HepG2 (cell line): ENCODE measurements at regions not wholly inside any gene's neighbourhood (a gene's known extent, or its start where the extent isn't known, plus 50 kb on each side); places are given as distances from the start of the nearest gene placed in this dataset.

Experiments
- ATAC-seq: fragments of 200-7000 bp; cut with Tn5 transposase; 3 replicates; pipeline ENCODE4 v1.9.1; 2020; ENCODE audit warnings: mild to moderate bottlenecking, moderate library complexity
- BruUV-seq: library from RNA; stranded (reverse); fragments of 400-500 nt; replicated peaks from 2 replicates; lab custom pipeline; 2021; lab: Mats Ljungman, UMichigan
- CTCF ChIA-PET: fragments of 300-600 bp; formaldehyde crosslinking; extraction: SDS; loops from one replicate; lab custom pipeline; 2021; ENCODE audit warnings: low total read pairs, inconsistent platforms, low intra/inter-chr PET ratio; lab: Yijun Ruan, JAX
- POLR2A ChIA-PET: fragments of 350-600 bp; sonication (Branson Sonifier 250); formaldehyde crosslinking; loops from one replicate; lab custom pipeline; 2020; ENCODE audit warnings: antibody characterized with exemption, inconsistent platforms; lab: Yijun Ruan, JAX
- DNase-seq: peaks from one replicate; pipeline ENCODE4 v3.0.0-alpha.2; 2015; ENCODE audit warnings: low spot score
- FAIRE-seq: peaks from 3 replicates; lab custom pipeline; 2011; peaks lifted over from hg19 to GRCh38; lab: Jason Lieb, UNC
- H2AFZ ChIP-seq: one replicate; pipeline ENCODE4 v1.6.1; 2011; ENCODE audit warnings: low read length, inconsistent platforms
- H3K27ac ChIP-seq: fragments of 300-600 bp; 3 replicates; pipeline ENCODE4 v1.8.0; 2011; ENCODE audit warnings: mixed run types, mild to moderate bottlenecking, mixed read lengths, low read length, inconsistent platforms; ENCODE audit not compliant: insufficient read depth; ENCODE audit errors: extremely low read length
- H3K27me3 ChIP-seq, 2 experiments: fragments of 200-600 bp in 1 of 2; 2 replicates in 1 of 2; 3 replicates in 1 of 2; pipeline versions ENCODE4 v1.6.0 to v1.8.0; 2011; ENCODE audit warnings: low read length in 2 of 2, mild to moderate bottlenecking in 2 of 2, moderate library complexity in 2 of 2, inconsistent platforms in 1 of 2; ENCODE audit not compliant: insufficient read depth in 2 of 2, control insufficient read depth in 1 of 2
- H3K36me3 ChIP-seq, 2 experiments: fragments of 200-600 bp in 1 of 2; replicated peaks in 1 of 2; 2 replicates in 1 of 2; 3 replicates in 1 of 2; pipeline versions ENCODE4 v1.5.1 to v1.8.0; 2011; ENCODE audit warnings: low read length in 2 of 2, inconsistent platforms in 1 of 2; ENCODE audit not compliant: insufficient read depth in 2 of 2, control insufficient read depth in 1 of 2
- H3K4me1 ChIP-seq: 2 replicates; pipeline ENCODE4 v1.5.1; 2012; ENCODE audit warnings: low read length, inconsistent platforms; ENCODE audit not compliant: insufficient read depth
- H3K4me2 ChIP-seq: 2 replicates; pipeline ENCODE4 v1.6.0; 2011; ENCODE audit warnings: low read depth, low read length, inconsistent platforms
- H3K4me3 ChIP-seq, 3 experiments: fragments of 200-600 bp in 1 of 3; sonication (generic), shearing (Covaris generic) in 1 of 3; replicated peaks in 1 of 3; 2 replicates each; pipeline ENCODE4 v1.5.1; 2011 to 2016; ENCODE audit warnings: low read length in 3 of 3, inconsistent platforms in 2 of 3, low read depth in 2 of 3, mild to moderate bottlenecking in 2 of 3, control low read depth in 1 of 3, mixed read lengths in 1 of 3; ENCODE audit not compliant: insufficient read depth in 1 of 3
- H3K79me2 ChIP-seq: one replicate; pipeline ENCODE4 v1.6.1; 2011; ENCODE audit warnings: low read length, inconsistent platforms; ENCODE audit not compliant: insufficient read depth
- H3K9ac ChIP-seq: 2 replicates; pipeline ENCODE4 v1.6.0; 2011; ENCODE audit warnings: mild to moderate bottlenecking, low read depth, low read length, inconsistent platforms; ENCODE audit not compliant: insufficient read depth
- H3K9me3 ChIP-seq: 2 replicates; pipeline ENCODE4 v1.5.1; 2012; ENCODE audit warnings: mild to moderate bottlenecking, low read length
- H4K20me1 ChIP-seq: 2 replicates; pipeline ENCODE4 v1.6.0; 2011; ENCODE audit warnings: inconsistent platforms, mild to moderate bottlenecking, low read length, moderate library complexity; ENCODE audit not compliant: insufficient read depth
- BHLHE40 ChIP-seq: IDR thresholded peaks from 2 replicates; pipeline ENCODE4 v1.6.1; 2011; ENCODE audit warnings: low read length, improper control_type of control experiment
- HDAC1 ChIP-seq: sonication (generic); formaldehyde crosslinking; IDR thresholded peaks from 2 replicates; pipeline ENCODE4 v1.5.1; 2020; ENCODE audit warnings: mild to moderate bottlenecking, missing genetic modification reagents
- HNRNPUL1 ChIP-seq: fragments of 200-400 bp; formaldehyde crosslinking; IDR thresholded peaks from 2 replicates; pipeline ENCODE4 v1.6.1; 2017; ENCODE audit warnings: low read depth, mild to moderate bottlenecking, low read length, moderate library complexity
- HOXA9 ChIP-seq: sonication (generic); formaldehyde crosslinking; IDR thresholded peaks from 2 replicates; pipeline ENCODE4 v1.8.1; 2022; ENCODE audit warnings: missing genetic modification reagents, mild to moderate bottlenecking, moderate library complexity, borderline replicate concordance
- KDM5A ChIP-seq: fragments of 200-600 bp; sonication (generic); IDR thresholded peaks from 2 replicates; pipeline ENCODE4 v1.7.0; 2018; ENCODE audit warnings: antibody characterized with exemption, mild to moderate bottlenecking, low read length, borderline replicate concordance
- MIXL1 ChIP-seq: IDR thresholded peaks from 2 replicates; pipeline ENCODE4 v1.6.1; 2016
- PCBP1 ChIP-seq: fragments of 200-400 bp; formaldehyde crosslinking; IDR thresholded peaks from 2 replicates; pipeline ENCODE4 v1.6.1; 2017; ENCODE audit warnings: mild to moderate bottlenecking, low read depth, low read length, borderline replicate concordance
- PCBP2 ChIP-seq: fragments of 200-400 bp; formaldehyde crosslinking; optimal IDR thresholded peaks from 2 replicates; pipeline ENCODE3; 2018; ENCODE audit warnings: low read length, low read depth; ENCODE audit not compliant: poor library complexity, severe bottlenecking
- PPARG ChIP-seq: conservative IDR thresholded peaks from 2 replicates; pipeline ENCODE4 v1.6.1; 2016; ENCODE audit warnings: missing biosample characterization, missing genetic modification reagents
- SUZ12 ChIP-seq: fragments of 150-350 bp; IDR thresholded peaks from 2 replicates; pipeline ENCODE4 v1.6.1; 2014; ENCODE audit warnings: low read depth, low read length
- TBP ChIP-seq: sonication (generic); formaldehyde crosslinking; IDR thresholded peaks from 2 replicates; pipeline ENCODE4 v1.5.0; 2020; ENCODE audit warnings: missing genetic modification reagents
- ZBTB21 ChIP-seq: sonication (generic); formaldehyde crosslinking; IDR thresholded peaks from 2 replicates; pipeline ENCODE4 v1.4.0; 2020; ENCODE audit warnings: missing genetic modification reagents
- ZBTB43 ChIP-seq: sonication (generic); formaldehyde crosslinking; conservative IDR thresholded peaks from 2 replicates; pipeline ENCODE4 v1.4.0; 2020; ENCODE audit warnings: missing genetic modification reagents
- ZNF121 ChIP-seq: sonication (generic); formaldehyde crosslinking; IDR thresholded peaks from 2 replicates; pipeline ENCODE4 v1.5.0; 2020; ENCODE audit warnings: mild to moderate bottlenecking, missing genetic modification reagents
- ZNF24 ChIP-seq: fragments of 450-650 bp; IDR thresholded peaks from 2 replicates; pipeline ENCODE4 v1.6.1; 2017; ENCODE audit warnings: antibody characterized with exemption, mild to moderate bottlenecking
- ZNF275 ChIP-seq: sonication (generic); formaldehyde crosslinking; IDR thresholded peaks from 2 replicates; pipeline ENCODE4 v1.8.0; 2022; ENCODE audit warnings: missing genetic modification reagents, mild to moderate bottlenecking, inconsistent platforms, borderline replicate concordance
- ZNF280D ChIP-seq: sonication (generic); formaldehyde crosslinking; IDR thresholded peaks from 2 replicates; pipeline ENCODE4 v1.5.1; 2020; ENCODE audit warnings: mild to moderate bottlenecking, missing genetic modification reagents
- ZNF3 ChIP-seq: IDR thresholded peaks from 2 replicates; pipeline ENCODE4 v1.7.0; 2017; ENCODE audit warnings: inconsistent platforms
- ZNF558 ChIP-seq: sonication (generic); formaldehyde crosslinking; IDR thresholded peaks from 2 replicates; pipeline ENCODE4 v1.9.0; 2022; ENCODE audit warnings: mild to moderate bottlenecking, missing genetic modification reagents, borderline replicate concordance
- ZNF720 ChIP-seq: sonication (generic); formaldehyde crosslinking; IDR thresholded peaks from 2 replicates; pipeline ENCODE4 v1.4.0; 2020; ENCODE audit warnings: missing genetic modification reagents
- WGBS: methylation state at CpG from one replicate; pipeline ENCODE4 v1.1.6; 2017; ENCODE audit warnings: low lambda C conversion rate; 5-methylcytosine and 5-hydroxymethylcytosine counted together
- in situ Hi-C: cut with HindIII; loops from 2 replicates; pipeline ENCODE4 v1.10.0; 2017; ENCODE audit warnings: low pct_unique_long_range_greater_than_20kb; ENCODE audit not compliant: extremely low pct_ligation_motif_present
- intact Hi-C: fragments of 100-400 bp; cut with micrococcal nuclease; formaldehyde crosslinking; loops from one replicate; pipeline ENCODE4 v1.10.0; 2022; ENCODE audit not compliant: unreplicated experiment

GRCh38 chr5:175803736-175804454 is 67.5 kb upstream of the CPLX2 start:
- Histone ChIP-seq H3K36me3 (no peaks in the 10 kb centered on the region), H4K20me1 (no peaks in the 10 kb centered on the region), H3K9ac (no peak overlapping the region), H3K27me3 (no peaks in the 10 kb centered on the region), H3K4me3 (no peak overlapping the region), H3K27ac (no peak overlapping the region), H3K79me2 (no peaks in the 10 kb centered on the region), H3K4me1 (no peaks in the 10 kb centered on the region), H2AFZ (no peak overlapping the region), H3K9me3 (no peaks in the 10 kb centered on the region), H3K4me2 (no peak overlapping the region)
- ChIA-PET CTCF (no interaction called here), POLR2A (no interaction called here)
- in situ Hi-C loops = no loop called here
- BruUV-seq = no TSS peak
- DNase-seq (no peak), ATAC-seq (no peak), FAIRE-seq (no peak)
- intact Hi-C loops = no loop called here
- TF ChIP-seq HOXA9 (CRISPR knock-in tag) = no peak
- no peak for TF ChIP-seq ZNF3
- no peak for TF ChIP-seq ZNF275 (CRISPR knock-in tag)
- no peak for TF ChIP-seq ZNF720 (CRISPR knock-in tag)
- no peak for TF ChIP-seq SUZ12
- TF ChIP-seq HDAC1 (CRISPR knock-in tag) = no peak
- no peak for TF ChIP-seq ZBTB21
- TF ChIP-seq ZNF558 (CRISPR knock-in tag) = no peak
- TF ChIP-seq TBP (CRISPR knock-in tag) = no peak
- TF ChIP-seq PCBP1 = no peak
- TF ChIP-seq HNRNPUL1 = no peak
- TF ChIP-seq PPARG = no peak
- no peak for TF ChIP-seq PCBP2
- no peak for TF ChIP-seq ZNF121 (CRISPR knock-in tag)
- no peak for TF ChIP-seq KDM5A
- no peak for TF ChIP-seq ZNF280D (CRISPR knock-in tag)
- no peak for TF ChIP-seq ZNF24
- TF ChIP-seq ZBTB43 (CRISPR knock-in tag) = no peak
- no peak for TF ChIP-seq BHLHE40
- TF ChIP-seq MIXL1 (CRISPR knock-in tag) = no peak
- WGBS = 57% methylated on average over 8 of the region's 8 CpGs
